T-cell (primary cell): ENCODE measurements at regions not wholly inside any gene's neighbourhood (a gene's known extent, or its start where the extent isn't known, plus 50 kb on each side); places are given as distances from the start of the nearest gene placed in this dataset.

Experiments
- ATAC-seq, 4 experiments: fragments of 200-7000 bp in 3 of 4; fragments of 150-1000 bp in 1 of 4; cut with Tn5 transposase; replicated peaks in 1 of 4; 1 replicate in 3 of 4; 2 replicates in 1 of 4; pipeline ENCODE4 v1.10.0; 2021; ENCODE audit warnings: moderate library complexity in 3 of 4, mild to moderate bottlenecking in 2 of 4, moderate number of reproducible peaks in 1 of 4
- CTCF ChIA-PET, 2 donors: fragments of 300-600 bp; sonication (Branson Sonifier 250); formaldehyde crosslinking; loops; one replicate each; lab custom pipeline; 2022; ENCODE audit warnings: antibody characterized with exemption in 2 of 2; lab: Charles Lee
- POLR2A ChIA-PET, 2 donors: fragments of 300-600 bp; sonication (Branson Sonifier 250); formaldehyde crosslinking; loops; one replicate each; lab custom pipeline; 2022; ENCODE audit warnings: antibody characterized with exemption in 2 of 2; lab: Charles Lee
- DNase-seq, 35 experiments: peaks; one replicate each; pipeline versions ENCODE4 v3.0.0 to v3.0.0-alpha.2; 2013 to 2023
- H3K27ac ChIP-seq: one replicate; pipeline ENCODE4 v1.5.1; 2013; ENCODE audit warnings: low read length
- H3K27me3 ChIP-seq, 2 experiments: replicated peaks in 1 of 2; 1 replicate in 1 of 2; 2 replicates in 1 of 2; pipeline versions ENCODE4 v1.6.1 to v1.7.0; 2013; ENCODE audit warnings: low read length in 1 of 2, mixed read lengths in 1 of 2; ENCODE audit not compliant: control insufficient read depth in 2 of 2, insufficient read depth in 2 of 2; ENCODE audit errors: extremely low read depth in 1 of 2
- H3K36me3 ChIP-seq, 2 donors: 1 replicate in 1 of 2; 2 replicates in 1 of 2; pipeline versions ENCODE4 v1.6.1 to v1.7.0; 2013; ENCODE audit warnings: low read length in 1 of 2; ENCODE audit not compliant: control insufficient read depth in 2 of 2, insufficient read depth in 1 of 2; ENCODE audit errors: extremely low read depth in 1 of 2
- H3K4me1 ChIP-seq, 2 experiments: 1 replicate in 1 of 2; 2 replicates in 1 of 2; pipeline versions ENCODE4 v1.6.1 to v1.7.0; 2013; ENCODE audit warnings: low read length in 2 of 2, mixed read lengths in 1 of 2; ENCODE audit not compliant: insufficient read depth in 2 of 2, control insufficient read depth in 1 of 2; ENCODE audit errors: extremely low read depth in 1 of 2
- H3K4me3 ChIP-seq, 2 donors: 1 replicate in 1 of 2; 2 replicates in 1 of 2; pipeline versions ENCODE4 v1.5.1 to v1.7.0; 2013; ENCODE audit warnings: mild to moderate bottlenecking in 2 of 2, low read length in 1 of 2, moderate library complexity in 1 of 2; ENCODE audit not compliant: control insufficient read depth in 1 of 2; ENCODE audit errors: extremely low read depth in 1 of 2
- H3K9me3 ChIP-seq: 2 replicates; pipeline ENCODE4 v1.7.0; 2013
- H3K27ac Mint-ChIP-seq, 2 donors: one replicate each; pipeline ENCODE4 v1.8.0; 2020 to 2021; ENCODE audit warnings: mild to moderate bottlenecking in 2 of 2, mixed read lengths in 2 of 2
- H3K27me3 Mint-ChIP-seq, 2 donors: one replicate each; pipeline ENCODE4 v1.8.0; 2021 to 2022; ENCODE audit warnings: mixed read lengths in 2 of 2
- H3K36me3 Mint-ChIP-seq: one replicate; pipeline ENCODE4 v1.8.0; 2021; ENCODE audit warnings: mixed read lengths
- H3K4me1 Mint-ChIP-seq, 3 donors: one replicate each; pipeline ENCODE4 v1.8.0; 2020 to 2022; ENCODE audit warnings: mixed read lengths in 3 of 3, mild to moderate bottlenecking in 1 of 3
- H3K4me3 Mint-ChIP-seq, 3 donors: one replicate each; pipeline ENCODE4 v1.8.0; 2020 to 2022; ENCODE audit warnings: mild to moderate bottlenecking in 3 of 3, mixed read lengths in 3 of 3, moderate library complexity in 3 of 3
- H3K9me3 Mint-ChIP-seq, 3 donors: one replicate each; pipeline ENCODE4 v1.8.0; 2020 to 2022; ENCODE audit warnings: mixed read lengths in 3 of 3
- WGBS: methylation state at CpG from one replicate; pipeline ENCODE4 v1.1.5; 2013; ENCODE audit warnings: missing lambda C conversion rate; ENCODE audit not compliant: insufficient coverage; 5-methylcytosine and 5-hydroxymethylcytosine counted together

DNA sequence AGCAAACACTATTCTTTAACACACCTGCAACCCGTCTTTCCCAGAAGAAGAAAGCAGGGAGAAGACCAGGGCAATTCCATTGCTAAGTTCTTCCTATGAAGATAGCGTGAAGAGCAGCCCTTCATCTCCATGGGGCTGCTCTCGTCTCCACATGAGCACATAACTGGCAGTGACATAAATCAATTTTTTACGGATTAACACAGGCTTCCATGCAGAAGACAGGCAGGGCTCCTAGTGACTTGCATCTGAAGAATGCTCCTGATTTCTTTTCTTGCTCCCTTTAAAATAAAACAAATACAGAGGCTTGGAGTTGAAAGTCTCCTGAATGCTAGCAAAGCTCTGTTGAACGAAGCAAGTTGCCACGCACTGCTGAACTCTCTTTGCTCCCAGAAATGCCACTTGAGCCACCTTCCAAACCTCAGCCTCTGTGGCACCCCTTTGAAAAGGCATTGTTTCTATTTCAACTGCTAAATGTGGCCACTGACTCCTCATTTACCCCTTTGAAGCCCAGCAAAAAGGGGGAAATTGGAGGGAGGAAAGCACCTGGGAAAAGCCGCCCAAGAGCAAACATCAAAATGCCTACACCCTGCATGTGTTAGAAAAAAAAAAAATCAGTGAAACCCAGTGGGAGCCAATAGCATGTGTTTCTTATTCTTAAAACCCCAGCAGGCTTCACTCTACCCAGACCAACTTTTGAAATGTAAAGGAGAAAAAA, 383.7 kb downstream of the IDS start:
- H3K9me3 Mint-ChIP-seq = no peaks in the 10 kb centered on the region
- ATAC-seq = no peak
- no peak for DNase-seq
- no peak overlapping the region for H3K27ac Mint-ChIP-seq
- Histone ChIP-seq H3K27ac (no peak overlapping the region), H3K4me1 (no peaks in the 10 kb centered on the region), H3K9me3 (no peaks in the 10 kb centered on the region), H3K27me3 (no peaks in the 10 kb centered on the region), H3K36me3 (no peaks in the 10 kb centered on the region), H3K4me3 (no peak overlapping the region)
- 80% methylated on average over 1 of the region's 7 CpGs for WGBS
- no peak overlapping the region for H3K4me3 Mint-ChIP-seq
- H3K4me1 Mint-ChIP-seq = no peaks in the 10 kb centered on the region
- no peaks in the 10 kb centered on the region for H3K36me3 Mint-ChIP-seq
- ChIA-PET POLR2A (no interaction called here), CTCF (no interaction called here)
- H3K27me3 Mint-ChIP-seq = peaks cover 0 to 4% of the 10 kb centered on the region in 2 donors

DNA sequence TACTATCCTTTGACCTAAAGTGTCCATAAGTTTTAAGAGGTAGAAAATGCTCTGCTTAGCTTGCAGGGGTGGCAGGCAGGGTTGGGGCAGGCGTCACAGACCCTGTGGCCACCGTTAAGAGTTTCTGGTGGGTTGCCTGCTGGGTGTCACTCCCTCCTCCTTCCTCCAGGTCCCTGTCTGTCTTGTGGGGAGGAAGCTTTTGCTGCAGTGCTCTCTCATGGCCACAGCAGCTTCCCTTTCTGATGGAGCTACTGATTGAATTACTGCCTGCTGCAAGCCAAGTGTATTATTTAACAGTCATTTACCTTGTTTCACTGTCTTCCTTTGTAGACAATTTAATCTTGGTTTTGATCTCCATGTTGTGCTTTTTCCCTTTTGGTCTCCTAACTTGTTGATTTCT, 384.6 kb downstream of the IDS start:
- Mint-ChIP-seq H3K36me3 (no peaks in the 10 kb centered on the region), H3K4me3 (no peak overlapping the region), H3K9me3 (no peaks in the 10 kb centered on the region), H3K27me3 (peaks cover 0 to 6% of the 10 kb centered on the region in 2 donors), H3K27ac (no peak overlapping the region), H3K4me1 (no peaks in the 10 kb centered on the region)
- Histone ChIP-seq H3K36me3 (no peaks in the 10 kb centered on the region), H3K27ac (no peak overlapping the region), H3K4me3 (no peak overlapping the region), H3K4me1 (no peaks in the 10 kb centered on the region), H3K9me3 (no peaks in the 10 kb centered on the region), H3K27me3 (no peaks in the 10 kb centered on the region)
- no CpG with 5 or more reads among the region's 2 CpGs for WGBS
- DNase-seq (no peak), ATAC-seq (no peak)
- ChIA-PET CTCF (no interaction called here), POLR2A (no interaction called here)

DNA sequence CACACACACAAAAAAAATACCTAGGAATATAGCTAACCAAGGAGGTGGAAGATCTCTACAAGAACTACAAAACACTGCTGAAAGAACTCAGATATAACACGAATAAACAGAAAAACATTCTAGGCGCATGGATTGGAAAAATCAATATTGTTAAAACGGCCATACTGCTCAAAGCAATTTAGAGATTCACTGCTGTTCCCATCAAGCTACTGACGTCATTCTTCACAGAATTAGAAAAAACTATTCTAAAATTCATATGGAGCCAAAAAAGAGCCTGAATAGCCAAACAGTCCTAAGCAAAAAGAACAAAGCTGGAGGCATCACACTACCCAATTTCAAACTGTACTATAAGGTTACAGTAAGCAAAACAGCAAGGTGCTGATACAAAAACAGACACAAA, 390.2 kb downstream of the IDS start:
- no peak overlapping the region for H3K4me3 ChIP-seq
- Mint-ChIP-seq H3K4me3 (no peak overlapping the region), H3K27ac (no peak overlapping the region), H3K9me3 (peaks cover 5 to 8% (median 6%) of the 10 kb centered on the region in 3 donors), H3K27me3 (peaks cover 0 to 6% of the 10 kb centered on the region in 2 donors), H3K36me3 (no peaks in the 10 kb centered on the region), H3K4me1 (no peaks in the 10 kb centered on the region)
- H3K9me3 ChIP-seq = no peaks in the 10 kb centered on the region
- no peaks in the 10 kb centered on the region for H3K27me3 ChIP-seq
- no peak overlapping the region for H3K27ac ChIP-seq
- CTCF ChIA-PET = no interaction called here
- ATAC-seq (no peak), DNase-seq (no peak)
- H3K36me3 ChIP-seq = no peaks in the 10 kb centered on the region
- WGBS = 14% methylated on average over 1 of the region's 4 CpGs
- no peaks in the 10 kb centered on the region for H3K4me1 ChIP-seq
- POLR2A ChIA-PET = no interaction called here

DNA sequence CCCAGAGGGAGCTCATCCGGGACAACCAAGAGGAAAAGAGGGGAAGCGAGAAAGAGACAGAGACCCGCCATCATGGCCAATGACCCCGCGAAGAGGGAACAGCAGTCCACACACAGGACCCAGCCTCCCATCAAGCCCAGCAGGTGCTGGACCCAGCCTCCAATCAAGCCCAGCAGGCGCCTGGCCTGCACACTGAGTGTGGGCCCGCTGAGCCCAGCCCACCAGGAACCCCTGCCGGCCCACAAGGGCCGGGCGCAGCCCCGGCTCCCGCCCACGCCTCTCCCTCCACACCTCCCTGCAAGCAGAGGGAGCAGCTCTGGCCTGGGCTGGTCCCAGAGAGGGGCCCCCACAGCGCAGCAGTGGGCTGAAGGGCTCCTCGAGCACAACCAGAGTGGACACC, 391.1 kb downstream of the IDS start:
- DNase-seq = no peak
- Mint-ChIP-seq H3K4me1 (no peaks in the 10 kb centered on the region), H3K27ac (no peak overlapping the region)

DNA sequence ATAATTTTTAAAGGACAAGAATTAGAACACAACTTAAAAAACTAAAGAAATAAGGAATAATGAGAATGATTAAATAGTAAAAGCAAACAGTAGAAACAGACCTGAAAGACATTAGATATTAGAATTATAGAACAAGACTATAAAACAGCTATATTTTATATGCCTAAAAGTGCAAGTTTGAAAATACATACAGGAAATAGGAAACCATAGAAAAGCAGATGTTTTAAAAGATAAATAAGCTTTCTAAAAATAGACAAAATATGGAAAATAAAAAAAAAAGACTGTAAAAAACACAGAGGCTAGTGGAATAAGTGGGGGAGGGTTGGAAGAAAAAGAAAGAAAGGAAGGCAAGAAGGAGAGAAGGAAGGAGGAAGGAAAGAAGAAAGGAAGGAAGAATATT, 407.3 kb downstream of the IDS start:
- DNase-seq (no peak), ATAC-seq (no peak)
- H3K27ac Mint-ChIP-seq = no peak overlapping the region
- no peaks in the 10 kb centered on the region for H3K36me3 Mint-ChIP-seq
- no peak overlapping the region for H3K4me3 Mint-ChIP-seq
- Histone ChIP-seq H3K36me3 (no peaks in the 10 kb centered on the region), H3K4me1 (no peaks in the 10 kb centered on the region), H3K27ac (no peak overlapping the region), H3K4me3 (no peak overlapping the region), H3K27me3 (no peaks in the 10 kb centered on the region), H3K9me3 (no peaks in the 10 kb centered on the region)
- H3K4me1 Mint-ChIP-seq = peaks cover 0 to 5% (median 0%) of the 10 kb centered on the region in 3 donors
- CTCF ChIA-PET = no interaction called here
- no peaks in the 10 kb centered on the region for H3K9me3 Mint-ChIP-seq
- POLR2A ChIA-PET = no interaction called here
- H3K27me3 Mint-ChIP-seq = peaks cover 0 to 7% of the 10 kb centered on the region in 2 donors

More for the DNA sequence above, 391.1 kb downstream of the IDS start:
- POLR2A ChIA-PET = no interaction called here
- 71% methylated on average over 7 of the region's 15 CpGs for WGBS
- Histone ChIP-seq H3K9me3 (no peaks in the 10 kb centered on the region), H3K36me3 (no peaks in the 10 kb centered on the region), H3K27ac (no peak overlapping the region), H3K4me3 (no peak overlapping the region), H3K4me1 (no peaks in the 10 kb centered on the region), H3K27me3 (no peaks in the 10 kb centered on the region)
- ATAC-seq = no peak
- Mint-ChIP-seq H3K9me3 (peaks cover 9 to 16% (median 10%) of the 10 kb centered on the region in 3 donors), H3K36me3 (no peaks in the 10 kb centered on the region), H3K27me3 (peaks cover 0 to 10% of the 10 kb centered on the region in 2 donors), H3K4me3 (no peak overlapping the region)
- CTCF ChIA-PET = no interaction called here

DNA sequence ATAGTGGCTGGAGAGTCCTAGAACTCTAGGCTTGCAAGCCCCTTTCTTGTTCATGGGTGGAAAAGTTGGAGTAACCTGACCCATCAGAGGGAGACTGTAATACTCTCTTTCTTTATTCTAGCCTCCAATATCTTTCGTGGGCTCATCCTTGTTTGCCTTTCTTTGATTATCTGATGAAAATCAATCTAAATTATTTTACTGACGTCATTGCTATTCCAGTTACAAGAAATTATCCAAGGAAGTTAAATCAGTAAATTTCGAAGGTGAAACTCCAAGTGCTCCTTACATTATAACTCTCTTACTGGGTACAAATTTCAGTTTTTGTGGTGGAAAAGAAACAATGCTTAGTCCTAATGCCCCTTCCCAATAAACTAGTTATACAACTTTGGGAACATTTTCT, 412.9 kb downstream of the IDS start:
- Histone ChIP-seq H3K36me3 (no peaks in the 10 kb centered on the region), H3K27me3 (no peaks in the 10 kb centered on the region), H3K27ac (no peak overlapping the region), H3K4me1 (no peaks in the 10 kb centered on the region), H3K9me3 (no peaks in the 10 kb centered on the region), H3K4me3 (no peak overlapping the region)
- POLR2A ChIA-PET = no interaction called here
- no CpG with 5 or more reads among the region's 3 CpGs for WGBS
- peaks cover 0 to 7% of the 10 kb centered on the region in 2 donors for H3K27me3 Mint-ChIP-seq
- DNase-seq = no peak
- H3K4me3 Mint-ChIP-seq = no peak overlapping the region
- CTCF ChIA-PET = no interaction called here
- H3K27ac Mint-ChIP-seq = no peak overlapping the region
- no peak for ATAC-seq
- no peaks in the 10 kb centered on the region for H3K9me3 Mint-ChIP-seq
- no peaks in the 10 kb centered on the region for H3K36me3 Mint-ChIP-seq
- H3K4me1 Mint-ChIP-seq = no peaks in the 10 kb centered on the region
